Endothelial cell of umbilical vein (primary cell): ENCODE measurements at regions not wholly inside any gene's neighbourhood (a gene's known extent, or its start where the extent isn't known, plus 50 kb on each side); places are given as distances from the start of the nearest gene placed in this dataset.

ENCODE experiments used
- EZH2 ChIP-seq: IDR thresholded peaks from 2 replicates; pipeline ENCODE4 v1.6.1; 2012; ENCODE audit warnings: borderline replicate concordance, low read depth, mild to moderate bottlenecking, moderate library complexity, low read length, inconsistent platforms; ENCODE audit not compliant: severe bottlenecking
- GATA2 ChIP-seq: IDR thresholded peaks from 2 replicates; pipeline ENCODE4 v1.7.0; 2011; ENCODE audit warnings: low read depth, mild to moderate bottlenecking, moderate library complexity, mixed read lengths, low read length; ENCODE audit not compliant: insufficient read length, insufficient read depth
- JUN ChIP-seq: IDR thresholded peaks from 2 replicates; pipeline ENCODE4 v1.6.1; 2011; ENCODE audit warnings: borderline replicate concordance, low read depth; ENCODE audit not compliant: insufficient read length, insufficient read depth
- POLR2A ChIP-seq: IDR thresholded peaks from 2 replicates; pipeline ENCODE4 v1.6.1; 2012; ENCODE audit warnings: low read depth, mild to moderate bottlenecking, control low read depth, low read length
- POLR2AphosphoS5 ChIP-seq: IDR thresholded peaks from 2 replicates; pipeline ENCODE4 v1.6.1; 2012; ENCODE audit warnings: low read depth, mild to moderate bottlenecking, control low read depth, low read length, moderate library complexity; ENCODE audit not compliant: insufficient read depth
- TF ChIP-seq, protein P1 (sequence below), 2 donors: IDR thresholded peaks; 1 replicate in 1 of 2; 2 replicates in 1 of 2; pipeline ENCODE4 v1.5.1; 2011; ENCODE audit warnings: low read length in 2 of 2, mild to moderate bottlenecking in 2 of 2, moderate library complexity in 2 of 2, control low read depth in 1 of 2, inconsistent platforms in 1 of 2, low read depth in 1 of 2; ENCODE audit not compliant: insufficient read depth in 1 of 2; ENCODE audit errors: extremely low read depth in 1 of 2
- TF ChIP-seq, protein P2 (sequence below): IDR thresholded peaks from 2 replicates; pipeline ENCODE4 v1.6.1; 2011; ENCODE audit not compliant: insufficient read depth, insufficient read length

DNA sequence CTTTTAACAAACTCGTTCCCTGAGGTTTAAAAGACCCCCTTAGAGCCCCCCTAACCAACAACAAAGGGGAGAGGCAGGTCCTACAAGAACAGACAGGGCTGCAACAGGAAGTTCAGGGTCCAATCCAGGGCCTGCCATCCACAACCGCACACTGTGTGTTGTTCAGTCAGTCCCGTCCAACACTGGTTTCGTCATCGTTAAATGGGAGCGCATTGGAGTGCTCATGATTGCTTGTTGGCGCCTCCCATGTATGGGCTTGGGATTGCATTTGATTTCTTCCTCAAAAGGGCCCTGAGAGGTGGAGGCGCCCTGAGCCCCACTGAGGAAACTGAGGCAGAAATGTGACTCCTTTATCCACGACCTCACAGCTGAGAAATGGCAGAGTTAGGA lies 174.1 kb downstream of the MN1 start:
- TF ChIP-seq POLR2A (no peak), GATA2 (no peak), EZH2 (no peak), POLR2AphosphoS5 (no peak), JUN (no peak)
- TF ChIP-seq, protein P1, sequence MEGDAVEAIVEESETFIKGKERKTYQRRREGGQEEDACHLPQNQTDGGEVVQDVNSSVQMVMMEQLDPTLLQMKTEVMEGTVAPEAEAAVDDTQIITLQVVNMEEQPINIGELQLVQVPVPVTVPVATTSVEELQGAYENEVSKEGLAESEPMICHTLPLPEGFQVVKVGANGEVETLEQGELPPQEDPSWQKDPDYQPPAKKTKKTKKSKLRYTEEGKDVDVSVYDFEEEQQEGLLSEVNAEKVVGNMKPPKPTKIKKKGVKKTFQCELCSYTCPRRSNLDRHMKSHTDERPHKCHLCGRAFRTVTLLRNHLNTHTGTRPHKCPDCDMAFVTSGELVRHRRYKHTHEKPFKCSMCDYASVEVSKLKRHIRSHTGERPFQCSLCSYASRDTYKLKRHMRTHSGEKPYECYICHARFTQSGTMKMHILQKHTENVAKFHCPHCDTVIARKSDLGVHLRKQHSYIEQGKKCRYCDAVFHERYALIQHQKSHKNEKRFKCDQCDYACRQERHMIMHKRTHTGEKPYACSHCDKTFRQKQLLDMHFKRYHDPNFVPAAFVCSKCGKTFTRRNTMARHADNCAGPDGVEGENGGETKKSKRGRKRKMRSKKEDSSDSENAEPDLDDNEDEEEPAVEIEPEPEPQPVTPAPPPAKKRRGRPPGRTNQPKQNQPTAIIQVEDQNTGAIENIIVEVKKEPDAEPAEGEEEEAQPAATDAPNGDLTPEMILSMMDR (IDR thresholded peaks at IDR 0.05; ENCODE audit: extremely low read depth in 1 of 2, insufficient read depth in 1 of 2, low read depth in 1 of 2, low read length in 2 of 2): no peak
- TF ChIP-seq, protein P2, sequence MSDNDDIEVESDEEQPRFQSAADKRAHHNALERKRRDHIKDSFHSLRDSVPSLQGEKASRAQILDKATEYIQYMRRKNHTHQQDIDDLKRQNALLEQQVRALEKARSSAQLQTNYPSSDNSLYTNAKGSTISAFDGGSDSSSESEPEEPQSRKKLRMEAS: no peak
